Lung (tissue), 11 donors: ENCODE measurements at regions not wholly inside any gene's neighbourhood (a gene's known extent, or its start where the extent isn't known, plus 50 kb on each side); places are given as distances from the start of the nearest gene placed in this dataset.

Source experiments
- ATAC-seq: fragments of 200-7000 bp; cut with Tn5 transposase; one replicate; pipeline ENCODE4 v1.9.1; 2020; ENCODE audit warnings: moderate number of reproducible peaks; ENCODE audit not compliant: insufficient read depth, low FRiP score
- DNase-seq, 3 donors: peaks; one replicate each; pipeline ENCODE4 v3.0.0-alpha.2; 2013 to 2017
- H3K27ac ChIP-seq, 2 donors: one replicate each; pipeline ENCODE4 v1.5.1; 2013; ENCODE audit warnings: mild to moderate bottlenecking in 2 of 2, moderate library complexity in 2 of 2, control low read depth in 1 of 2, inconsistent platforms in 1 of 2, low read depth in 1 of 2, low read length in 1 of 2
- H3K27me3 ChIP-seq, 3 donors: one replicate each; pipeline ENCODE4 v1.5.1; 2013; ENCODE audit warnings: low read length in 2 of 3; ENCODE audit not compliant: control insufficient read depth in 3 of 3, insufficient read depth in 3 of 3
- H3K36me3 ChIP-seq, 4 donors: one replicate each; pipeline ENCODE4 v1.5.1; 2013; ENCODE audit warnings: low read length in 4 of 4, mild to moderate bottlenecking in 1 of 4, moderate library complexity in 1 of 4; ENCODE audit not compliant: control insufficient read depth in 4 of 4, insufficient read depth in 4 of 4
- H3K4me1 ChIP-seq, 5 donors: one replicate each; pipeline ENCODE4 v1.5.1; 2013; ENCODE audit warnings: low read length in 5 of 5, mild to moderate bottlenecking in 2 of 5, moderate library complexity in 1 of 5; ENCODE audit not compliant: control insufficient read depth in 5 of 5, insufficient read depth in 5 of 5
- H3K4me3 ChIP-seq: one replicate; pipeline ENCODE4 v1.5.1; 2013; ENCODE audit warnings: mild to moderate bottlenecking, control low read depth, moderate library complexity
- H3K9ac ChIP-seq, 2 donors: one replicate each; pipeline ENCODE4 v1.5.1; 2013; ENCODE audit warnings: low read length in 2 of 2, control low read depth in 1 of 2; ENCODE audit not compliant: insufficient read depth in 1 of 2
- H3K9me3 ChIP-seq, 4 donors: one replicate each; pipeline ENCODE4 v1.5.1; 2013; ENCODE audit warnings: low read length in 3 of 4, mild to moderate bottlenecking in 1 of 4, moderate library complexity in 1 of 4; ENCODE audit not compliant: control insufficient read depth in 4 of 4, insufficient read depth in 3 of 4
- WGBS, 2 donors: extraction: QIAGEN DNeasy Blood & Tissue Kit; methylation state at CpG; one replicate each; pipeline ENCODE4 v1.1.7; 2013; 5-methylcytosine and 5-hydroxymethylcytosine counted together
- TF ChIP-seq, protein P1 (sequence below): IDR thresholded peaks from 2 replicates; pipeline ENCODE4 v1.5.1; 2012; ENCODE audit warnings: mild to moderate bottlenecking; ENCODE audit errors: control extremely low read depth, extremely low read depth
- donor health status: control.
- donor health status: control.
- donor health status: Bipolar disorder and iron deficiency.
- donor health status: healthy.
- donor health status: DM: yes; HTN: yes; CAD: no.

DNA sequence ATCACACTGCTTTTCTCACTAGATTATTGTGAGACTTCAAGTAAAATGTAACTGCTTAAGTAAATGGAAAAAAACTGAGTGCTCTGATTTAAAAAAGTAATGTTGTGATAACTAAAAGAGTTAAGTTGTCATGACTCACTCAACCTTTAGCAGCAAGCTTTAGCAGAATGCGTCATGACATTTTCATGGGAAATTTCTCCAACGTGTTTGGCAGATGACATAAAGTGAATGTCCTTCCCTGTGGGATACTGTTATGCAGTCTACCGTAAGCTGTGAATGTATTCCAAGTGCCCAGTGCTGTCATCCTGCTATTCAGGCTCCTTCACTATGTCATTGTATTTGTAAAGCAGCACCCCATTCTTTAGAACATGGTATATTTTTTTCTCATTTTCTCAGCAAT, 136.2 kb downstream of the CPXCR1 start:
- TF ChIP-seq, protein P1, sequence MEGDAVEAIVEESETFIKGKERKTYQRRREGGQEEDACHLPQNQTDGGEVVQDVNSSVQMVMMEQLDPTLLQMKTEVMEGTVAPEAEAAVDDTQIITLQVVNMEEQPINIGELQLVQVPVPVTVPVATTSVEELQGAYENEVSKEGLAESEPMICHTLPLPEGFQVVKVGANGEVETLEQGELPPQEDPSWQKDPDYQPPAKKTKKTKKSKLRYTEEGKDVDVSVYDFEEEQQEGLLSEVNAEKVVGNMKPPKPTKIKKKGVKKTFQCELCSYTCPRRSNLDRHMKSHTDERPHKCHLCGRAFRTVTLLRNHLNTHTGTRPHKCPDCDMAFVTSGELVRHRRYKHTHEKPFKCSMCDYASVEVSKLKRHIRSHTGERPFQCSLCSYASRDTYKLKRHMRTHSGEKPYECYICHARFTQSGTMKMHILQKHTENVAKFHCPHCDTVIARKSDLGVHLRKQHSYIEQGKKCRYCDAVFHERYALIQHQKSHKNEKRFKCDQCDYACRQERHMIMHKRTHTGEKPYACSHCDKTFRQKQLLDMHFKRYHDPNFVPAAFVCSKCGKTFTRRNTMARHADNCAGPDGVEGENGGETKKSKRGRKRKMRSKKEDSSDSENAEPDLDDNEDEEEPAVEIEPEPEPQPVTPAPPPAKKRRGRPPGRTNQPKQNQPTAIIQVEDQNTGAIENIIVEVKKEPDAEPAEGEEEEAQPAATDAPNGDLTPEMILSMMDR = no peak
- Histone ChIP-seq H3K36me3 (no peaks in the 10 kb centered on the region), H3K27me3 (no peaks in the 10 kb centered on the region), H3K4me3 (no peak overlapping the region), H3K4me1 (peaks cover 0 to 2% (median 0%) of the 10 kb centered on the region in 5 donors), H3K9me3 (no peaks in the 10 kb centered on the region), H3K27ac (no peak overlapping the region), H3K9ac (no peak overlapping the region)
- 70 to 84% methylated on average over 3 of the region's 3 CpGs for WGBS, 2 donors
- ATAC-seq (no peak), DNase-seq (no peak)

DNA sequence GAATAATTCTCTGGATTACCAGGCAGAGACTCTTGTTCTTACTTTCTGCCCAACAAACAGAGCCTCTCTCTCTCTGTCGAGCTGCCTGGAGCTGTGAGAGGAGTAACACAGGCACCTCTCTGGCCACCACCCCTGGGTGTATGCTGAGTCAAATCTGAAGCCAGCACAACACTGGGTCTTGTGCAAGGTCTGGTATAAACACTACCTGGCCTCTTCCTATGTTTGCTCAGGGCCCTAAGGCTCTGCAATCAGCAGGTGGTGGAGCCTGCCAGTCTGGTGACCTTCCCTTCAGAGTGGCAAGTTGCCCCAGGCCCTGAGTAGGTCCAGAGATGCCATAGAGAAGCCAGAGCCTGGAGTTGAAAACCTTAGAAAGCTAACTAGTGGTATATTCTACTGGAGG, 139.9 kb downstream of the CPXCR1 start:
- DNase-seq (no peak), ATAC-seq (no peak)
- Histone ChIP-seq H3K9ac (no peak overlapping the region), H3K27me3 (peaks cover 0 to 3% (median 0%) of the 10 kb centered on the region in 3 donors), H3K4me1 (peaks cover 0 to 2% (median 0%) of the 10 kb centered on the region in 5 donors), H3K27ac (no peak overlapping the region), H3K36me3 (no peaks in the 10 kb centered on the region), H3K9me3 (no peaks in the 10 kb centered on the region), H3K4me3 (no peak overlapping the region)
- TF ChIP-seq, protein P1 = no peak
- 51 to 75% methylated on average over 1 of the region's 1 CpG for WGBS, 2 donors

GRCh38 chrX:88903989-88904718, 157.1 kb downstream of the CPXCR1 start:
- Histone ChIP-seq H3K4me1 (no peaks in the 10 kb centered on the region), H3K27me3 (no peaks in the 10 kb centered on the region), H3K36me3 (no peaks in the 10 kb centered on the region), H3K9ac (no peak overlapping the region), H3K27ac (no peak overlapping the region), H3K9me3 (no peaks in the 10 kb centered on the region), H3K4me3 (no peak overlapping the region)
- WGBS, 2 donors = 93 to 97% methylated on average over 2 of the region's 2 CpGs
- ATAC-seq = no peak
- peak in 1 of 3 donors; percentile 1 for DNase-seq
- TF ChIP-seq, protein P1 = no peak

DNA sequence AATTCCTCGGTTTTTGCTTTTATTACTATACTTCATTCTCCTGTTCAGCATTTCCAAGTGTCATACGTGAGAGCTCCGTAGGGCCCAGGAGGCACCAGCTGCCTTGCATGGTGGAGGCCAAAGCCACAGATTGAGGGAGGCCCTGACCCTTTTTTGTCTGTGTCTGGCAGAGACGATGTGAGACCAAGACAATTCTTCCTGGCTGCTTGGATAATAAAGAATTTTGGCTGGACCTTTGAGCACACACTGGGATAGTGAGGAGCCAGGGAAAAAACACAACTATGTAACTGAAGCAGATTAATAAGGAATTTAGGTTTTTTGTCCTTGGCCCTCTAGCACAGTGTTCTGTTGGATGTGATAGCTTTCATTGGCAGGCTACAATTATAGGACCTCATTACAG, 161.0 kb downstream of the CPXCR1 start:
- H3K9me3 ChIP-seq = no peaks in the 10 kb centered on the region
- H3K9ac ChIP-seq = no peak overlapping the region
- H3K27ac ChIP-seq = no peak overlapping the region
- TF ChIP-seq, protein P1 = no peak
- no peak overlapping the region for H3K4me3 ChIP-seq
- H3K36me3 ChIP-seq = no peaks in the 10 kb centered on the region
- 84 to 97% methylated on average over 4 of the region's 4 CpGs for WGBS, 2 donors
- ATAC-seq (no peak), DNase-seq (no peak)
- no peaks in the 10 kb centered on the region for H3K27me3 ChIP-seq
- no peaks in the 10 kb centered on the region for H3K4me1 ChIP-seq
